ENCODE measurements at regions not wholly inside any gene's neighbourhood (a gene's known extent, or its start where the extent isn't known, plus 50 kb on each side); places are given as distances from the start of the nearest gene placed in this dataset.

GRCh38 chr4:126779001-126779400 is 853.8 kb upstream of the INTU start:
- H3K4me1 Mint-ChIP-seq (ENCODE audit: low read depth) = no peaks in the 10 kb centered on the region
- H3K4me3 Mint-ChIP-seq = no peak overlapping the region
- H3K27ac Mint-ChIP-seq = no peak overlapping the region
- no peaks in the 10 kb centered on the region for H3K9me3 Mint-ChIP-seq
- intact Hi-C loops (cut with micrococcal nuclease) = no loop called here
- H3K27me3 Mint-ChIP-seq = no peaks in the 10 kb centered on the region
- H3K36me3 Mint-ChIP-seq (ENCODE audit: low read depth) = no peaks in the 10 kb centered on the region

- Mint-ChIP-seq H3K36me3 (ENCODE audit: low read depth) (no peaks in the 10 kb centered on the region), H3K4me1 (ENCODE audit: low read depth) (no peaks in the 10 kb centered on the region), H3K27ac (no peak overlapping the region), H3K27me3 (no peaks in the 10 kb centered on the region), H3K9me3 (no peaks in the 10 kb centered on the region), H3K4me3 (no peak overlapping the region)
- intact Hi-C loops (cut with micrococcal nuclease) = no loop called here
Measured at GRCh38 chr4:126779436-126780166, 853.2 kb upstream of the INTU start.

- intact Hi-C loops (cut with micrococcal nuclease) = no loop called here
- H3K27me3 Mint-ChIP-seq = no peaks in the 10 kb centered on the region
- H3K4me3 Mint-ChIP-seq = no peak overlapping the region
- H3K27ac Mint-ChIP-seq = no peak overlapping the region
- no peaks in the 10 kb centered on the region for H3K4me1 Mint-ChIP-seq (ENCODE audit: low read depth)
- no peaks in the 10 kb centered on the region for H3K9me3 Mint-ChIP-seq
- H3K36me3 Mint-ChIP-seq (ENCODE audit: low read depth) = no peaks in the 10 kb centered on the region
Measured at GRCh38 chr4:126783191-126783590, 849.6 kb upstream of the INTU start.

- H3K4me3 Mint-ChIP-seq = no peak overlapping the region
- H3K9me3 Mint-ChIP-seq = no peaks in the 10 kb centered on the region
- intact Hi-C loops (cut with micrococcal nuclease) = no loop called here
- H3K4me1 Mint-ChIP-seq (ENCODE audit: low read depth) = no peaks in the 10 kb centered on the region
- no peak overlapping the region for H3K27ac Mint-ChIP-seq
- no peaks in the 10 kb centered on the region for H3K27me3 Mint-ChIP-seq
- H3K36me3 Mint-ChIP-seq (ENCODE audit: low read depth) = no peaks in the 10 kb centered on the region
Measured at GRCh38 chr4:126784966-126785580, 847.7 kb upstream of the INTU start.

- Mint-ChIP-seq H3K9me3 (no peaks in the 10 kb centered on the region), H3K36me3 (ENCODE audit: low read depth) (no peaks in the 10 kb centered on the region), H3K27me3 (no peaks in the 10 kb centered on the region), H3K4me1 (ENCODE audit: low read depth) (no peaks in the 10 kb centered on the region), H3K27ac (no peak overlapping the region), H3K4me3 (no peak overlapping the region)
- intact Hi-C loops (cut with micrococcal nuclease) = no loop called here
Measured at GRCh38 chr4:126790633-126791032, 842.1 kb upstream of the INTU start.

- H3K27ac Mint-ChIP-seq = no peak overlapping the region
- no peaks in the 10 kb centered on the region for H3K4me1 Mint-ChIP-seq (ENCODE audit: low read depth)
- no peaks in the 10 kb centered on the region for H3K9me3 Mint-ChIP-seq
- intact Hi-C loops (cut with micrococcal nuclease) = no loop called here
- H3K27me3 Mint-ChIP-seq = no peaks in the 10 kb centered on the region
- H3K4me3 Mint-ChIP-seq = no peak overlapping the region
- H3K36me3 Mint-ChIP-seq (ENCODE audit: low read depth) = no peaks in the 10 kb centered on the region
Measured at GRCh38 chr4:126794363-126794762, 838.4 kb upstream of the INTU start.

- Mint-ChIP-seq H3K27me3 (no peaks in the 10 kb centered on the region), H3K27ac (no peak overlapping the region), H3K9me3 (no peaks in the 10 kb centered on the region), H3K36me3 (ENCODE audit: low read depth) (no peaks in the 10 kb centered on the region), H3K4me1 (ENCODE audit: low read depth) (no peaks in the 10 kb centered on the region), H3K4me3 (no peak overlapping the region)
- intact Hi-C loops (cut with micrococcal nuclease) = no loop called here
Measured at GRCh38 chr4:126798214-126798613, 834.5 kb upstream of the INTU start.

- H3K27ac Mint-ChIP-seq = no peak overlapping the region
- H3K4me3 Mint-ChIP-seq = no peak overlapping the region
- H3K27me3 Mint-ChIP-seq = no peaks in the 10 kb centered on the region
- H3K9me3 Mint-ChIP-seq = peaks cover 9% of the 10 kb centered on the region
- intact Hi-C loops (cut with micrococcal nuclease) = no loop called here
- H3K4me1 Mint-ChIP-seq (ENCODE audit: low read depth) = no peaks in the 10 kb centered on the region
- no peaks in the 10 kb centered on the region for H3K36me3 Mint-ChIP-seq (ENCODE audit: low read depth)
Measured at GRCh38 chr4:126799416-126799815, 833.3 kb upstream of the INTU start.

- peaks cover 11% of the 10 kb centered on the region for H3K9me3 Mint-ChIP-seq
- no peaks in the 10 kb centered on the region for H3K27me3 Mint-ChIP-seq
- H3K36me3 Mint-ChIP-seq (ENCODE audit: low read depth) = no peaks in the 10 kb centered on the region
- intact Hi-C loops (cut with micrococcal nuclease) = no loop called here
- H3K27ac Mint-ChIP-seq = no peak overlapping the region
- H3K4me1 Mint-ChIP-seq (ENCODE audit: low read depth) = no peaks in the 10 kb centered on the region
- no peak overlapping the region for H3K4me3 Mint-ChIP-seq
Measured at GRCh38 chr4:126799971-126800574, 832.7 kb upstream of the INTU start.

- no peak overlapping the region for H3K27ac Mint-ChIP-seq
- intact Hi-C loops (cut with micrococcal nuclease) = no loop called here
- no peak overlapping the region for H3K4me3 Mint-ChIP-seq
- H3K9me3 Mint-ChIP-seq = peaks cover 11% of the 10 kb centered on the region
- no peaks in the 10 kb centered on the region for H3K36me3 Mint-ChIP-seq (ENCODE audit: low read depth)
- no peaks in the 10 kb centered on the region for H3K27me3 Mint-ChIP-seq
- no peaks in the 10 kb centered on the region for H3K4me1 Mint-ChIP-seq (ENCODE audit: low read depth)
Measured at GRCh38 chr4:126800575-126801141, 832.1 kb upstream of the INTU start.

- Mint-ChIP-seq H3K27me3 (no peaks in the 10 kb centered on the region), H3K27ac (no peak overlapping the region), H3K36me3 (ENCODE audit: low read depth) (no peaks in the 10 kb centered on the region), H3K4me3 (no peak overlapping the region), H3K4me1 (ENCODE audit: low read depth) (no peaks in the 10 kb centered on the region), H3K9me3 (peaks cover 11% of the 10 kb centered on the region)
- intact Hi-C loops (cut with micrococcal nuclease) = no loop called here
Measured at GRCh38 chr4:126807132-126807531, 825.6 kb upstream of the INTU start.

- no peaks in the 10 kb centered on the region for H3K36me3 Mint-ChIP-seq (ENCODE audit: low read depth)
Measured at GRCh38 chr4:126812076-126812475, 820.7 kb upstream of the INTU start.

GRCh38 chr4:126820631-126821030 is 812.1 kb upstream of the INTU start:
- H3K27ac Mint-ChIP-seq = no peak overlapping the region
- H3K9me3 Mint-ChIP-seq = peaks cover 10% of the 10 kb centered on the region
- no peaks in the 10 kb centered on the region for H3K4me1 Mint-ChIP-seq (ENCODE audit: low read depth)
- no peaks in the 10 kb centered on the region for H3K36me3 Mint-ChIP-seq (ENCODE audit: low read depth)
- H3K4me3 Mint-ChIP-seq = no peak overlapping the region
- intact Hi-C loops (cut with micrococcal nuclease) = no loop called here
- H3K27me3 Mint-ChIP-seq = no peaks in the 10 kb centered on the region

More at GRCh38 chr4:126812076-126812475, 820.7 kb upstream of the INTU start:
- Mint-ChIP-seq H3K4me1 (ENCODE audit: low read depth) (no peaks in the 10 kb centered on the region), H3K4me3 (no peak overlapping the region), H3K9me3 (peaks cover 23% of the 10 kb centered on the region), H3K27ac (no peak overlapping the region), H3K27me3 (no peaks in the 10 kb centered on the region)
- intact Hi-C loops (cut with micrococcal nuclease) = no loop called here

- no peak overlapping the region for H3K4me3 Mint-ChIP-seq
- intact Hi-C loops (cut with micrococcal nuclease) = no loop called here
Measured at GRCh38 chr4:126821152-126821551, 811.6 kb upstream of the INTU start.

More at GRCh38 chr4:126821152-126821551, 811.6 kb upstream of the INTU start:
- no peaks in the 10 kb centered on the region for H3K27me3 Mint-ChIP-seq
- H3K27ac Mint-ChIP-seq = no peak overlapping the region
- H3K36me3 Mint-ChIP-seq (ENCODE audit: low read depth) = no peaks in the 10 kb centered on the region
- peaks cover 10% of the 10 kb centered on the region for H3K9me3 Mint-ChIP-seq
- no peaks in the 10 kb centered on the region for H3K4me1 Mint-ChIP-seq (ENCODE audit: low read depth)

All from dendritic cell treated with granulocyte-macrophage colony-stimulating factor and Interleukin-4, amounts not matched to agents 40 ng/mL and 50 ng/mL, for 4 days (primary cell).